OCI-LY3 (cell line): ENCODE measurements at regions not wholly inside any gene's neighbourhood (a gene's known extent, or its start where the extent isn't known, plus 50 kb on each side); places are given as distances from the start of the nearest gene placed in this dataset.

ENCODE experiments used
- CTCF ChIP-seq: fragments of 200-600, 300-600 bp; sonication (generic); IDR thresholded peaks from 2 replicates; pipeline ENCODE4 v1.5.1; 2014; ENCODE audit warnings: antibody characterized with exemption, low read length, low read depth
- EZH2phosphoT487 ChIP-seq: fragments of 200-600 bp; shearing (Covaris generic); IDR thresholded peaks from 2 replicates; pipeline ENCODE4 v1.6.1; 2018; ENCODE audit warnings: antibody characterized with exemption, mixed run types, low read depth

GRCh38 chr4:104643805-104644204 is 149.1 kb upstream of the CXXC4 start:
- TF ChIP-seq CTCF (no peak), EZH2phosphoT487 (no peak)
